HG03045 (cell line): ENCODE measurements at regions not wholly inside any gene's neighbourhood (a gene's known extent, or its start where the extent isn't known, plus 50 kb on each side); places are given as distances from the start of the nearest gene placed in this dataset.

ENCODE experiments used
- ATAC-seq: cut with Tn5 transposase; IDR thresholded peaks from one replicate; pipeline ENCODE4 v1.9.1; 2021; ENCODE audit warnings: mild to moderate bottlenecking, moderate library complexity; ENCODE audit not compliant: unreplicated experiment

DNA sequence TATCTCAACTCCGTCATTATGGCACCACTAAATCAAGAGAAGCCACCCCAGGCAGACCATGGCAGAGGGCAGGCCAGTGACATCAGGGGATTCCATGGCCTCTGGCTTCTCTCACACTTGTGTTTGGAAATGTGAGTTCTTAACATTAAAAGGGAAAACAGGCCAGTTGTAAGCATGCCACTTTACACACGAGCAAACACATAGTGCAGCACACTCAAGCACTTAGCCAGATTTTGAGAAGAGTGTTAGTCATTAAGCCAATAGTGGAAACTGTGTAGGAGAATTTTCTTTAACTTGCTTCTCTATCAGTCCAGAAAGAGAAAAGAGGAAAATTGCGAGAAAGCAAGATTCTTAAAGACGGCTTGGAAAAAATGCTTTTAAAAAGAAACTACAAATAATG, 401.5 kb downstream of the TDRD3 start:
- ATAC-seq: no peak

DNA sequence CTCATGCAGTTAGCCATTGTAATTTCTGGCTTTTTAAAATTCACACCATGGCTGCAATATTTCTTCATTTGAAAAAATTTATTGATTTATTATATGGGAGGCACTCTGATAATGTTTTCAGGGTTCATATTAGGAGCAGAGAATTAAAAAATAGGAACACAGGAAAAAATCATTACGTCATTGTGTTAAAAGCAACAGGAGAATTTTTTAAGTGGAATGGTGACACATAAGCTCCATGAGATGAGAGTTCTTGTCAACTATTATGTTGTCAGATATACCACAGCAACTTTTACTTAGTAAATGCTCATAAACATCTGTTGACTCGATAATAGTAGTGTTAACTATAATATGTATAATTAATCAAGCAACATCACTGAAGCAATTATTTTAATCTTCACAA, 400.1 kb downstream of the TDRD3 start:
- ATAC-seq: no peak

DNA sequence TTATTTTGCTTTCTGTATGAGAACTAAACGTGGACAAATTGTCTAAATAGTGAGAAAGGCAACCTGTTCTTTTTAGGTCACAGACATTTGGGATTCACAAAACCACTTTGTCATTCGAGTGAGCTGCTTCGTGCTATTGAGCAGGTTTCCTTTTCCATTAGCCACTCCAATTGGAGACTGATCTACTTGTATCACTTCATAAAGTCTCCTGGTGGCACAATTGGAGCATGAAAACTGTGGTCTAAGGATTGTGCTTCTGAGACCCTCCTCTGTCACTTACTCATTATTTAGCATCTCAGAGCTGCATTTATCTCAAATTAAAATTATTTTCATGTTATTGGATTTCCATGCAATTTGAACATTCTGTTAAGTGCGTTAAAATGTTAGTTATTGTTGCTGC, 397.7 kb downstream of the TDRD3 start:
- ATAC-seq: no peak

DNA sequence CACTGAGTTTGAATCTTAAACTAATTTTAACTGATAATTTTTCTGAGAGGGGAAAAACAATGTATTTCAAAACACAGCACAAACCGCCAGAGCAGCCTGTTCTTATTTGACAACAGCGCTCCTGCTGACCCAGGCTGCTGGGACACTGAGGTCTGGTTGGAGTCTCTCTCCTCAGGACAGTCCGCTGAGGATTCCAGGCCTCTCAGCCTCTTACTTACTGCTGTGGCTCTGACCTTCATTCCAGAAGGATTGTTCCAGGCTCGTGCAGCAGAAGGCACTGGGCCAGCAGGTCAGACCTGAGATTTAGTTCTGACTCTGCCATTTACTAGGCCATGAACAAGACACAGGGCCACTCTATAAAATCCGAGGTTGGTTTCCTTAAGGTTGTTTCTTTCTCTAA, 393.6 kb downstream of the TDRD3 start:
- no peak for ATAC-seq

DNA sequence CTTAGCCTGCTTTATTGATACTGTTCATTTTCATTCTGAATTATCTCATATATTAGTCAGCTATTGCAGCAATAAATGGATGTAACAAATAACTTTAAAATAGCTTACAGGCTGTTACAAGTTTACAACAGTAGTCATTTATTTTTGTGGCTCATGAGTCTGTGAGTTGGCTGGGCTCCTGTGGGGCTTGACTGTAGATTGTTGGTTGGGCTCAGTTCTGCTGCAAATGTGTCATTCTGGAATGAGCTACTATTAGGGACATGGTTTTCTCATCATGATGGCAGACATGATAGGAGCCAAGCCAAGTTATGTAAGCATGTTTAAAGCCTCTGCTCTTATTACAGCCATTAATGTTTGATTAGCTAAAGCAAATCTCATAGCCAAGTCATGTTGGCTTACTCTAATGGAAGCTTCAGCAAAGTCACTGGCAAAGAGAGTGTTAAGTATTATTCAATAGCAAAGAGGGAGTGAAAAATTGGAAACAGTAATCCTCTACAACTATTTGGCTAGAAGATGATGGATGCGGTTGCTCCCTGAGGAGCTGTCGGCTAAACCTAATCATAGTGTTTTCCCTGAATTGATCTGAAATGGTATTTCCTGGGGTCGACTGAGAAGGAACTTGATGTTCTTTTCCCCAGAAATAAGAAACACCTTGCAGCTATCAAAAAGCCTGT, 391.3 kb downstream of the TDRD3 start:
- no peak for ATAC-seq

DNA sequence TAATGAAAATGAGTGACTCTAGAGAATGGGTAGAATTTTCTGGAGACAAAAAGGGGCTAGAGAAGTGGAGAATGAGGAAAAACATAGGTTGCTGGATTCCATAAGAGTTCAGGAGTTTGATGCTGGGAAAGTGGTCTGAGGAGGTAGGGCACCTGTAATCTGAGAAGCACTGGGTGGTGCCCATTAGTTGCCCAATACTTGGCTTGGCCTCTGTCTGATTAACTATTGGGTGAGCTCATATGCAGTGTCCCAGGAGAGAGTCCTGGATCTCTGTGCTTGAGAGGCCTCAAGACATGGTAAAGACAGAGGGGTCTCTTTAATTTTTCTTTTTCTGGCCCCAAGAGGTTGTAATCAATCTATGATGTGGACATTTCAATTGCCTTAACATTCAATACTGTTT, 390.1 kb downstream of the TDRD3 start:
- no peak for ATAC-seq

DNA sequence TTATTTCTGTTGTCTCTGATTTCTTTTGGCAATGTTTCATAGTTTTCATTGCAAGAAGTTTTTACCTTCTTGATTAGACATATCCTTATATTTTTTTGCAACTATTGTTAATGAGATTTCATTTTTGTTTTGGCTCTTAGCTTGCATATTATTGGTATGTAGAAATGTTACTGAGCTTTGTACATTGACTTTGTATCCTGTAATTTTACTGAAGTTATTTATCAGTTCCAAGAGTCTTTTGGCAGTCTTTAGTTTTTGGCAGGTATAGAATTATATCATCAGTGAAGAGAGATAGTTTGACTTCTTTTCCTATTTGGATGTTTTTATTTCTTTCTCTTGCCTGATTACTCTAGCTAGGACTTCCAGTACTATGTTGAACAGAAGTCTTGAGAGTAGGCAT, 375.7 kb downstream of the TDRD3 start:
- ATAC-seq: no peak

DNA sequence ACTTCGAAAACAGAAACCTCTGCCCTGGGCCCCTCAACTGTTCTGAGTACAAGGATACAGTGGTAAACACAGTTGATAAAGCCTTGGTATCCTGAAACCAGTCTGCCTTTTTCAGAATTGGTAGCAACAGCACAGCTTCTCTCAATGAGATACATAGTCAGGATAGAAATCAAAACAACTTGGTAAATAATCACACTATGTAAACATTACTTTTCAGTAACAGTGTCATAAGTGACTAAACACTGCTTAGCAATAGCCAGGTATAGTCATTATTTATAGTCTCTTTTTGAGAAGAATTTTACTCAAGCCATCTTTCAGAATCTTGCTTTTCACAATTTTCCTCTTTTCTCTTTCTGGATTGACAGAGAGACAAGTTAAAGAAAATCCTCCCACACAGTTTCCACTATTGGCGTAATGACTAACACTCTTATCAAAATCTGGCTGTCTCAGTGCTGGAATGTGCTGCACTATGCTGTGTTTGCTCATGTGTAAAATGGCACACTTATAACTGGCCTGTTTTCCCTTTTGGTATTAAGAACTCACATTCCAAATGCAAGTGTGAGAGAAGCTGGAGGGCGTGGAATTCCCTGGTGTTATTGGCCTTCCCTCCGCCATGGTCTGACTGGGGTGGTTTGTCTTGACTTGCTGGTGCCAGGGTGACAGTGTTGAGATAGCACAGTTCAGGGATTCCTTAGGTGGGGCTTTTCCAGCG, 368.8 kb downstream of the TDRD3 start:
- ATAC-seq: no peak

DNA sequence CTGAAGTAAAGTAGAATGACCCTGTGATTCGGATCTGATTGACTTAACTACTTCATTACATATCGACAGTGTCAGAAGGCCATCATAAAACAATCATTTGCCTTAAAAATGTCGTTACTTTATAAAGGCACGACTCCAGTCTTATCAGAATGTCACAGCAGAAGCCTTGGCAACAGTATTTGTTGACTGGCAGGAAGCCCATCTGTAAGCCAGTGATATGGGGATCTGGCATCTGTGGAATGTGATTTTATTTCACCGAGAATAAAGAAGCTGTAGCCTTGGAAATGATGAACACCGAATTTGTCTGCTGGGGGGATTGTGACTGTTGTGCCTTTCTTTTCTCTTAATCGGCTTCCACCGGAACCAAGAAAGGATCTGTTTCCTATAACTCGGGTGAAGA, 362.5 kb downstream of the TDRD3 start:
- no peak for ATAC-seq

DNA sequence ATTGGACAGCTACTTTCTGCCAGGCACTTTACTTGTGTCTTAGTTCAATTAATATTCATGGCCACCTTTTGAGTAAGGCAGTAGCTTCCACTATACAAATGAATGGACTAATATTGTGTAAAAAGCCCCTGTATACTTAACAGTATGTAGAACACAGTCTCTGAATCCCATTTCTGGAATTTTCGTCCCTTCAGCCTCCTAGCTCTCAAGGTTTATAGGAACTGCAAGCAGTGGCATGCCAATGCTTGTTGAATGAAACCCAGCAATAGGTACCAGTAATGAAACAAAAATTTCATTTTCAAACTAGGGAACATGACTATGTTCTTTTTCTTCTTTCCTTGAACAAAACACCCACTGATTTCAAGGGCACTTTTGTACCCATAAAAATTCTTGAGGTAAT, 361.6 kb downstream of the TDRD3 start:
- no peak for ATAC-seq

DNA sequence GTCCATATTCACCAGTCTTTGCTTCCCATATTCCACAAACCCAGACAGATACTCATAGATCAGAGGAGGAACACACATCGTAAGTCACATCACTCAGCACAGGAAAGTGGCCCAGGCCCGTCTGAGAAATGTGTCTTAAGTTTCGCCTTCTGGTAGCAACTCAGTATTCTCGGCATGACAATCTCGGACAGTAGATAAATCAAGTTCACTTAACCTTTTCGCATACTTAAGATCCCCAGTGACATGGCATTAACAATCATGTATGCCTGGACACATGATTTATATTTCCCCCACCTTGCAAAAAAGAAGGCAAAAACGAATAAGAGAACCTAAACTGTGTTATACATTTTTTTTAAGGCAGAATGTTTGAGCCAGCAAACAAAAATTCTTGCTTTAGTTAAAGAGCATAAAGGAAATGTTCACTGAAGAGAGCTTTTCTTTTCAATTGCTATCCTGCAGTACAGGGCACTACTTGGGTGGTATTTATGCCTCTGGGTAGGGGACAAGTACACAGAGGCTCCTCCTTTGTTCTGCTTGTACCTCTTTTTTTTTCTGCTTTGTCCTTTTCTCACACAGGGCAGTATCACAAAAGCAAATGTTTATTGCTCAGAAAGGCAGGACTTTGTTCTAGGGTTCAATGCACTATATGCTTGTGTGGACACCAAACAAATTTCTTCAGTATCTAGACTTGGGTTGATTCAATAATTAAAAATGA, 360.6 kb downstream of the TDRD3 start:
- no peak for ATAC-seq

DNA sequence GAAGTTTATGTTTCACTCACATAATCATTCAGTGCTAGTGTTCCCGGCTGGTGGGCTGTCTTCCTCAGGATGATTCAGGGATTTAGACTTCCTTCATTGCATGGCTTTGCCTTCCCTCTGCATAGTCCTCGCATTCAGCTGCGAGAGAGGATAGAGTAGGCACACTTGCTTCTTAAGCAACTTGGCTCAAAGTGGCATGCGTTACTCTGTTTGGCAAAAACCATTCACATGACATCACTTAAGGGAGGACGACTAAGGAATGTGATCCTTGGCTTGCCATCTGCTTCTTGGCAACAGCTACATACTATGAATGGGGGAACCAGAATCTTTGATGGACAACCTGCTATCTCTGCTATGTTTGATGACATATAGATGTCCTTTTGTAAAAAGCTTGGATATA, 359.3 kb downstream of the TDRD3 start:
- ATAC-seq: no peak

DNA sequence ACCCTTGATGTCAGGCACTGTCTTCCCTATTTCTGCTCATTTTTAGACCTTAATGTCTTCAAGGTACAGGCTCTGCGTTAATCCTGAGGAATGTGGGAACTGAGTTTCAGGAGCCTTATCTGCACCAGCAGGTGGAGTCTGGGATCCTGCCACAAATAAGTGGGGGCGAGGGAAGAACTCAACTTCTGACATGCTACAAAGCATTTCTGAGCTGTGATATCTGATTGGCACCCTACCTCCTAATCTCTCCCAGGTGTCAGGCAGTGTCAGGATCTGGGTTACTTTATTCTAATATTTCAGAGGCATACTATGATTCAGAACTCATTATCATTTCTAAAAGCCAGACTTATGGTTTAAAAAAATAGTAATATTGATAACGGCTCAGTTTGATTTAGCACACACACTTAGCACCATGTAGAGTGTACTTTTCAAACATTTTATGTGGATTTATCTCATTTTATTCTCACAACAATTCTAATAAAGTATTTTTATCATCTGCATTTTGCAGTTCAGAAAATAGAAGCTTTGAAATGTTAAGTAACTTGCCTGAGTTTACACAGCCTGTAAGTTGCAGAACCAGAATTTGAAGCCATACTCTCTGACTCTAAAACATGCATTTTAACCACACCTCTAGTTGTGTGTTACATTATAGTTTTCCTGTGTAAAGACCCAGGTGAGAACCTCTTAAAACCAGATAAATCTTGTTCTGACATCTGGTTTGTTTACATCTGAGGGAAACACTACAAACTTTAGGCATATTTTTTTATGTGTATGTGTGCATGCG, 358.6 kb downstream of the TDRD3 start:
- no peak for ATAC-seq

DNA sequence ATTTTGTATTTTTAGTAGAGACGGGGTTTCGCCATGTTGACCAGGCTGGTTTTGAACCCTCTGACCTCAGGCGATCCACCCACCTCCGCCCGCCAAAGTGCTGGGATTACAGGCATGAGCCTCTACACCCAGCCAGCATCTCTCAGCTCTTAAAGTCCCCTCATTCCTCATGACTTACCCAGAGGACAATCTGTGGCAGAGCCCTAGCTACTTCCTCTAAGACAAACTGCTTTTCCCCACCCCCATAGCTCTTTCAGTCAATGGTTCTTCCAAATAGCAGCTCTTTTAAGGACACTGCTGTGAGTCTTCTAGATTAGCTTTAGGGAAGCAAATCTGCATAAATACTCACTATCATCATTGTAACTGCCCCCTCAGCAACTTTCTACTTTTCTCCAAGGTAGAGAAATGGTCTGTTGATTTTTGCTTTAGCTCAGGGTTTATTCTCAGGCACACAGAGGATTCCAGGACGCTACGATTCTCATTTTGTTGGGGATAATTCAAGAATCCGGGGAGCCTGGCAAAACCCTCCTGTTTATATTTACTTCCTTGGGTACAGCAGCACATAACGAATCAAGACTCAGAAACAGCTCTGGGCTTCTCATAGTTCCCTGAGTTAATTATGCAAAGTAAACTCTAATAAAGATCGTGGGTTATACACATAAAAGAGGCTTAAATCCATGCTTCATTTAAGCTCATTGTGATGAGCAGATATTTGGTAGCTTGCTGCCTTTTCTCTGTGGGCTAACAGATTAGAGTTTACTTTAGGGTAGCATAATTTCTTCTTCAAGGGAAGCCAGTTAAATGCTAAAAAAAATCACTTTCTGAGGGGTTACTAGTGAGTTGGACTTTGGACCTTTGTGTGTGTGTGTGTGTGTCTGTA, 357.4 kb downstream of the TDRD3 start:
- ATAC-seq: no peak

DNA sequence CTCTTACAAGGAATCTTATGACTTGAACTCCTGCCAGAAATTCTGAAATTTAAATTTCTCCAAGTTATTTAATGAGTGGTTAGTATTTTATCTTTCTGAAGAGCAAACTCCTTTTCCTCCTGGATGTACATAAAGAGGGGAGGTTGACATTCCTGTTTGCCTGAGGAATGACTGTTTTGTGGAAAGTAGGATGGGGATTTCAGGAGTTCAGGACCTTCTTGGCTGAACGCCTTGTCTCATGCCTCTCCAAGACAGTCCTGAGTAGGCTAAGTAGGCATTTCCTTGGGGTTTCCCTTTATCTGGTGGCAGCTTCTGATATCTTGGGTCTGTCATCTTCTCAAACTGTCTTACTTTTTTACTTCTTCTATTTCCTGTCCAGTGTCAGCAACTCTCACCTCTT, 356.6 kb downstream of the TDRD3 start:
- no peak for ATAC-seq

DNA sequence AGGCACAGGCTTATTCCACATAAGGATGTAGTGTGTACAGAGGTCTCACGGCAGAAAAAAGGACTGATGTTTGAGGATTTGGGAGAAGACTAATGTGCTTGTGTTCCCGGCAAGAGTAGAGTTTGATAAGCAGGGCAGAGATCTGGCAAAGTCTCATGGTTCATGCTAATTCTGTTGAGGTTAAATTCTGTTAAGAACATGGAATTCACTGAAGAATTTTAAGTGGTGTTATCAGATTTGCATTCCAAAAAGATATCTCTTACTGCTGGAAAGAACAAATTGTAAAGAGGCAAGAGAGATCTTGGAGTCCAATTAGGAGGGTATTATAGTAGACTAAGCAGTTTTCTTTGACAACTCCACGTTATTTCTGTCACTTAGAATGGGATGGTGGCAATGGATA, 348.3 kb downstream of the TDRD3 start:
- no peak for ATAC-seq

DNA sequence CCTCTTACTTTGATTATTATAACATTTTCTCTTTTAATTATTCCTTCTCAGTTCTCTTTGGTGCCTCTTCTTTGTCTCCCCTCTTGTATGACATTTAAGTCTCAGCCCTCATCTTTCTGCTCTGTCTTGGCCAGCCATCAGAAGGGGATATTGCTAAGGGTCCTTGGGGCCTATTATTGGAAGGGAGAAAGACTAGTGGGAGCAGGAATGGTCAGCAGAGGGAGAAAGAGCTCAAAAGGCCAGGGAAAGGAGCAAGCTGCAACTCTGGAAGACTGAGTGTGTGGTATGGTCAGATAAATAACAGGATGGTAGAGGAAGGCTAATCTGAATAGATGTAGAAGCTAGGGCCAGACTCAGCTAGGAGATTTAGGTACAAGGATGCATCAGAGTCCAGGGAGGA, 336.9 kb downstream of the TDRD3 start:
- ATAC-seq: no peak

DNA sequence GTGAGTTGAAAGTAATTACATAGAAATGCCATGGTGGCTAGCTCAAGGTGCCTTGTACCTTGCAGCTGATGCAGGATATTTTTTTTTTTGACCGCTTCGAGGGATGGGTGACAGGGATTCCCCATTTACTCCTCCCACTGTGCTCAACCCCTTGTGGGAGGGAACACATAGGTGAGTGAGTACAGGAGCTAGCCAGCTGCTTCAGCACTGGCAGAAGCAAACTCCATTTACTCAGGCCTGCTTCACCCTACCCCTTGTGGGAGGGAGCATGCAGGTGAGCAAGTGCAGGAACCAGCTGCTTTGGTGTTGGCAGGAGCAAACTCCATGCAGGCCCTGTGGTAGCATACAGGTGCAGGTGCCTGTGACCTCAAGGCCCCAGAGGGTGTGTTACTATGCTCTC, 330.1 kb downstream of the TDRD3 start:
- no peak for ATAC-seq

DNA sequence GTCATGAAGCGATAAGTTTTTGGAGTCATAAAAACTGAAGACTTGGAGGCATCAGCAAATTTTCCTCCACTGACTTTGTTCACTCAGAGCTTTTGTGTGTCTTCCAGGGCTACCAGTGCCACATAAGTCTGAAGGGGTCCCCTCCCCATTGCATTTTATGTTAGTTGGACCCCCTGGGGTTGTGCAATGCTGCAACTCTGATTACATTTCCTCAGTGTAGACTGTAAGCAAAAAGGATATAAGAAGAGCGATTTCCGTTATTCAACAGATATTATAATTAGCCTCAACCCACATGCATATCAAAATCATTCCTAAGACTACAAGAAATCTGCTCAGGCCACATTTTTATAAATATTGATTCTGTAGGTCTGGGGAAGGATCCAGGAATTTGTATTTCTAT, 324.0 kb downstream of the TDRD3 start:
- no peak for ATAC-seq

DNA sequence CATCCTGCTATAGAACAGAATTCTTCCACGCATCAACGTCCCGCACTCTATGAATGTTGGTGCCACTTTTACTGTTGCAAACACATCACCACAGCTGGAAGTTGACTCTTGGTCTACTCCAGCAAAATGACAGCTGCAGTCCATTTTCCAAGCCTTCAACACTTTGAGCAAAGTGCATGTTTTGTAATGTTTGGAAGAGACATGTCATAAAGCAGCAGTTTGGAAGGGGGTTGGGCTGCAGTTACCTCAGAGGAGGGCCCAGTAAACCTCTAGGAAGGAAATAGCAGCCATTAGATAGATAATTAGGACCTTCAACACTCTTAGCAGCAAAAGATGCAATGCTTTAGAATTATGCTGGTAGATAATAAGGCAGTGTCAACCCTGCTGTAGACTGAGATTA, 323.6 kb downstream of the TDRD3 start:
- no peak for ATAC-seq

DNA sequence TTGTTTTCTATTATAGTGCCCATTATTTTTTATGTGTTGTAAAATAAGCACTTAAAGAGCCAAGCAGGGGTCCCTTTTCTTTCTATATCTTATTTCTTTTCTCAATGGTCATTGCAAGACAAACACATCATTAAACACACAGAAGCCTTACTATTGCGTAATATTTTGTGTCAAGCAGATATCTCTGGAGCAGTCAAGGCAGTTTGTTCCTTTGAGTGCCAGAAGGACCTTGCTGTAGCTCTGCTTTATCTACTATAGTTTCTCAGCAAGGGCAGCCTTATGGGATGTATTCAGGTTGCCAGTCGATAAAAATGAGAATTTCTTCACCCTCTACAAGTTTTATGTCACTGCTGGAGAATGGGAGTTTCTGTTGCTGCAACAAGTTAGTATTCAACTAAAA, 319.3 kb downstream of the TDRD3 start:
- ATAC-seq: no peak
